Ecto neural progenitor cell (in vitro differentiated cells): ENCODE measurements at regions not wholly inside any gene's neighbourhood (a gene's known extent, or its start where the extent isn't known, plus 50 kb on each side); places are given as distances from the start of the nearest gene placed in this dataset.
A peak's percentile ranks its signal among the peaks of the same experiment; 100 is the strongest.

Experiments used
- DNase-seq: peaks from one replicate; pipeline ENCODE4 v3.0.0-alpha.2; 2018; ENCODE audit warnings: low spot score

- DNase-seq: no peak
Measured at GRCh38 chr2:173419506-173419905, 64.8 kb downstream of the CDCA7 start.

GRCh38 chr2:173424886-173425285 is 70.2 kb downstream of the CDCA7 start:
- no peak for DNase-seq

- no peak for DNase-seq
Measured at GRCh38 chr2:173427887-173428668, 73.4 kb downstream of the CDCA7 start.

- DNase-seq: no peak
Measured at GRCh38 chr2:173431191-173431590, 76.5 kb downstream of the CDCA7 start.

GRCh38 chr2:173432049-173432754 is 77.5 kb downstream of the CDCA7 start:
- no peak for DNase-seq

GRCh38 chr2:173434762-173435569 is 80.3 kb downstream of the CDCA7 start:
- DNase-seq: no peak

GRCh38 chr2:173435574-173435973 is 80.9 kb downstream of the CDCA7 start:
- DNase-seq: no peak

- no peak for DNase-seq
Measured at GRCh38 chr2:173436088-173436487, 81.4 kb downstream of the CDCA7 start.

GRCh38 chr2:173441222-173441621 is 86.5 kb downstream of the CDCA7 start:
- DNase-seq: no peak

GRCh38 chr2:173442542-173442941 is 87.9 kb downstream of the CDCA7 start:
- DNase-seq: no peak

GRCh38 chr2:173446722-173447121 is 92.0 kb downstream of the CDCA7 start:
- no peak for DNase-seq

- peak; percentile 88 for DNase-seq
Measured at GRCh38 chr2:173448938-173449471, 94.3 kb downstream of the CDCA7 start.

- DNase-seq: no peak
Measured at GRCh38 chr2:173451118-173451517, 96.4 kb downstream of the CDCA7 start.

- DNase-seq: no peak
Measured at GRCh38 chr2:173451941-173452340, 97.3 kb downstream of the CDCA7 start.

GRCh38 chr2:173452416-173452815 is 97.7 kb downstream of the CDCA7 start:
- DNase-seq: peak; percentile 65

- no peak for DNase-seq
Measured at GRCh38 chr2:173456960-173457359, 102.3 kb downstream of the CDCA7 start.

- DNase-seq: no peak
Measured at GRCh38 chr2:173457366-173457765, 102.7 kb downstream of the CDCA7 start.

GRCh38 chr2:173458991-173459780 is 104.5 kb downstream of the CDCA7 start:
- no peak for DNase-seq

GRCh38 chr2:173462892-173463840 is 108.5 kb downstream of the CDCA7 start:
- DNase-seq: no peak

- DNase-seq: no peak
Measured at GRCh38 chr2:173463846-173464245, 109.2 kb downstream of the CDCA7 start.
